ENCODE measurements at regions not wholly inside any gene's neighbourhood (a gene's known extent, or its start where the extent isn't known, plus 50 kb on each side); places are given as distances from the start of the nearest gene placed in this dataset.
"Not testable (repeated sequence)": the region's sequence is repeated elsewhere in the genome, so short reads cannot be mapped to it uniquely, and the experiment has no call there.

GRCh38 chr12:34198924-34199323 lies 176.6 kb downstream of the ALG10 start:
- no peak for DNase-seq

GRCh38 chr12:34203866-34204620 lies 181.7 kb downstream of the ALG10 start:
- no peak for DNase-seq

- DNase-seq, result no peak
Observed at GRCh38 chr12:34204830-34205285, 182.6 kb downstream of the ALG10 start.

- no peak for DNase-seq
Observed at GRCh38 chr12:34205401-34205800, 183.1 kb downstream of the ALG10 start.

GRCh38 chr12:34206061-34206785 lies 183.9 kb downstream of the ALG10 start:
- no peak for DNase-seq

GRCh38 chr12:34207858-34208257 lies 185.6 kb downstream of the ALG10 start:
- DNase-seq, result no peak

- no peak for DNase-seq
Observed at GRCh38 chr12:34208331-34209258, 186.3 kb downstream of the ALG10 start.

GRCh38 chr12:34209259-34209835 lies 187.1 kb downstream of the ALG10 start:
- DNase-seq, result no peak

- DNase-seq, result no peak
Observed at GRCh38 chr12:34210183-34210582, 187.9 kb downstream of the ALG10 start.

- DNase-seq, result no peak
Observed at GRCh38 chr12:34210689-34211530, 188.6 kb downstream of the ALG10 start.

- no peak for DNase-seq
Observed at GRCh38 chr12:34212651-34213050, 190.4 kb downstream of the ALG10 start.

- DNase-seq, result no peak
Observed at GRCh38 chr12:34214011-34214410, 191.7 kb downstream of the ALG10 start.

GRCh38 chr12:34215213-34215892 lies 193.1 kb downstream of the ALG10 start:
- no peak for DNase-seq

GRCh38 chr12:34215893-34216285 lies 193.6 kb downstream of the ALG10 start:
- no peak for DNase-seq

GRCh38 chr12:34217660-34218059 lies 195.4 kb downstream of the ALG10 start:
- DNase-seq, result no peak

- DNase-seq, result peak; percentile 60
Observed at GRCh38 chr12:34218193-34219045, 196.1 kb downstream of the ALG10 start.

GRCh38 chr12:34219046-34219770 lies 196.9 kb downstream of the ALG10 start:
- no peak for DNase-seq

GRCh38 chr12:34220079-34220478 lies 197.8 kb downstream of the ALG10 start:
- DNase-seq, result not testable (repeated sequence)

- DNase-seq, result no peak
Observed at GRCh38 chr12:34223640-34224039, 201.3 kb downstream of the ALG10 start.

GRCh38 chr12:34226044-34226443 lies 203.7 kb downstream of the ALG10 start:
- DNase-seq, result not testable (repeated sequence)
